ENCODE measurements at regions not wholly inside any gene's neighbourhood (a gene's known extent, or its start where the extent isn't known, plus 50 kb on each side); places are given as distances from the start of the nearest gene placed in this dataset.

GRCh38 chr6:102679865-102680264 lies 1286.4 kb downstream of the GRIK2 start:
- no peak for TF ChIP-seq UBTF (IDR thresholded peaks at IDR 0.05; ENCODE audit: borderline replicate concordance in 1 of 2, low read depth in 2 of 2, low read length in 2 of 2)
- TF ChIP-seq CTCF (IDR thresholded peaks at IDR 0.05 in 2 of 3, conservative IDR thresholded peaks at IDR 0.05 in 1 of 3; ENCODE audit: insufficient read depth in 2 of 3, low read depth in 1 of 3, low read length in 3 of 3): no peak
- no peak for TF ChIP-seq RFX5 (IDR thresholded peaks at IDR 0.05; ENCODE audit: low read depth, low read length)
- no peak for TF ChIP-seq GATA2 (CRISPR knock-in tag; IDR thresholded peaks at IDR 0.05)
- no peak for TF ChIP-seq MAX (CRISPR knock-in tag; IDR thresholded peaks at IDR 0.05)
- no peak for TF ChIP-seq ILK (tag; IDR thresholded peaks at IDR 0.05; ENCODE audit: borderline replicate concordance, low read depth)
- TF ChIP-seq BHLHE40 (IDR thresholded peaks at IDR 0.05; ENCODE audit: low read length): no peak
- no peak for TF ChIP-seq NFRKB (IDR thresholded peaks at IDR 0.05; ENCODE audit: low read depth)
